ENCODE measurements at regions not wholly inside any gene's neighbourhood (a gene's known extent, or its start where the extent isn't known, plus 50 kb on each side); places are given as distances from the start of the nearest gene placed in this dataset.

DNA sequence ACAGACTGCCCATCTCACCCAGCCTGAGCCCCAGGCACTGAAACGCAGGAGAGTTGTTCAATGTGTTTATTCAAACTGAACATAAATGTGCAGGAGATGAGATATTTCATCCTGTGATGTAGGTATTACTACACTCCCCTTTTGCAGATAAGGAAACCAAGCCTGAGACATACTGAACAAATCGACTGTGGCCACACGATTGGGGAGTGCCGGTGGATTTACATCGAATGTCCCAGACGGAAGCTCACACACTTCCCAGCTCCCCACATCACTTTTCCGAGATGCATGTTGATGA is 94.8 kb upstream of the ALKAL2 start:
- no peak for TF ChIP-seq CTCF (IDR thresholded peaks at IDR 0.05; ENCODE audit: low read depth, low read length)
- TF ChIP-seq EZH2phosphoT487 (IDR thresholded peaks at IDR 0.05; ENCODE audit: low read depth): no peak

Data from OCI-LY3 (cell line).